GM18508 (cell line): ENCODE measurements at regions not wholly inside any gene's neighbourhood (a gene's known extent, or its start where the extent isn't known, plus 50 kb on each side); places are given as distances from the start of the nearest gene placed in this dataset.
"Not testable (repeated sequence)": the region's sequence is repeated elsewhere in the genome, so short reads cannot be mapped to it uniquely, and the experiment has no call there.

Experiments
- ATAC-seq: cut with Tn5 transposase; IDR thresholded peaks from one replicate; pipeline ENCODE4 v1.9.1; 2021; ENCODE audit warnings: moderate number of reproducible peaks; ENCODE audit not compliant: insufficient read depth, unreplicated experiment

DNA sequence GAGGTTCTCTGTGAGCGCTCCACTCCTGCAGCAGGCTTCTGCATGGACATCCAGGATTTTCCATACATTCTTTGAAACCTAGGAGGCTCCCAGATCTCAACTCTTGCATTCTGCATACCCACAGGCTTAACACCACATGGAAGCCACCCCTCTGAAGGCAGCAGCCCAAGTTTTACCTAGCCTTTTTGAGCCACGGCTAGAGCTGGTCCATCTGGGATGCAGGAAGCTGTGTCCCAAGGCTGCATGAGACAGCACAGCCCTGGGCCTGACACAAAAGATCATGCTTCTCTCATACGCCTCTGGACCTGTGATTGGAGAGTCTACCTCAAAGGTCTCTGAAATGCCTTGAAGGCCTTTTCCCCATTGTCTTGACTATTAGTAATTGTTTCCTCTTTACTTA lies 53.6 kb upstream of the RPRM start:
- ATAC-seq: no peak

DNA sequence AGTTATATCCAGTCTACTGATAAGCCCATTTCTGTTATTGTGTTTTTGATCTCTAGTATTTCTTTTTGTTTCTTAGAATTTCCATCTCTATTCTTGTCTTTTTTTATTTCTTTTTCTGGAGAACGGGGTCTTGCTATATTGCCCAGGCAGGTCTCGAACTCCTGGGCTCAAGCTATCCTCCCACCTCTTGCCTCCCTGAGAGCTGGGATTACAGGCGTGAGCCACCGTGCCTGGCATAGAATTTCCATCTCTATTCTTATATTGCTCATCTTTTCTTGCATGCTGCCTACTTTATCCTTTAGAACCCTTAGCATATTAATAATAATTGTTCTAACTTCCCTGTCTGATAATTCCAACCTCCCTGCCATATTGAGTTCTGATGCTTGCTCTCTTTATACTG lies 55.2 kb upstream of the RPRM start:
- ATAC-seq: not testable (repeated sequence)

GRCh38 chr2:153534590-153534989 lies 56.0 kb upstream of the RPRM start:
- not testable (repeated sequence) for ATAC-seq

- ATAC-seq: no peak
Measured at GRCh38 chr2:153536115-153536514, 57.6 kb upstream of the RPRM start.

DNA sequence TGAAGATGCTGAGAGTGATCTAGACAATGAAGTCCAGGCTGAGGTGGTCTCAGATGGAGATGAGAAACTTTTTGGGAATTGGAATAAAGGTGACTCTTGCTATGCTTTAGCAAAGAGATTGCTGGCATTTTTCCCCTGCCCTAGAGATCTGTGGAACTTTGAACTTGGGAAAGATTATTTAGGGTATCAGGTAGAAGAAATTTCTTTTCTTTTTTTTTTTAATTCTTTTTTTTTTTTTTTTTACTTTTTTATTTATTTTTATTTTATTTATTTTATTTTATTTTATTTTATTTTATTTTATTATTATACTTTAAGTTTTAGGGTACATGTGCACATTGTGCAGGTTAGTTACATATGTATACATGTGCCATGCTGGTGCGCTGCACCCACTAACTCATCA lies 59.5 kb upstream of the RPRM start:
- ATAC-seq: not testable (repeated sequence)

DNA sequence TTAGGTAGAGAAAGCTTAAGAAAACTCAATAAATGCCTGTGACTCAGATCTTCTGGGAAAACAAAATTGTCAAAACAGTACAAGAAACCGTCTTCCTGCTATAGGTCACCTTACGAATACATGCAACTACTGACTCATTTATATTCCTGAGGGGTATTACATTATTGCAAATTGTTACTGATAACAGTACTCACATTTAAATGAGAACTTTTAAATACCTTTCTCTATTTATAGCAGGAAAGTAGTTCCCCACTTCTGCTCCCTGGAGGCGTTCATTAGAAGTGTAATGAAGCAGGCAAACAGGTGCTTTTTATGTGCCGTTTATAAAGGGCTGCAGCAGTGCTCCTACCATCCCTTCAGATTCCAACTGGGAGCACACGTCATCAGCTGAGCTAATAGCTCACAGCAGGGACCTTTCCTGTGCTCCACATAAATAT lies 65.1 kb upstream of the RPRM start:
- peak; percentile 91 for ATAC-seq

DNA sequence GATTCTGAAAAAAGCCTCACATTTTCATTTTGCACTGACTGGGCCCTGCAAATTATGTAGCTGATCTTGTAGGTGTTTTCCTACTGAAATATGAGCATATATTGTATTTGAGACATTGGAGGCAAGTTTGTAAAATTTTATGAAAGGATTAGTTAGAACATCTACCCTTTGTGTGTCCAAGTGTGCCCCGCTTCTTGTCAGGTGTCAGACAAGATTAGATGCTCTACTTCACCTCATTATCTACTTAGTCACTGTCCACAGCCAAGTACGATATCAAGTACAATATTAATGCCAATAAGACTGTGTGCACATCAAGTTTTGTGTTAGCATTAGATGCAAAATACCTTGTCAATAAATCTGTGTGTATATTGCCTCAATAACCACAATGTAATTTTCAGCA lies 67.8 kb upstream of the RPRM start:
- ATAC-seq: no peak

DNA sequence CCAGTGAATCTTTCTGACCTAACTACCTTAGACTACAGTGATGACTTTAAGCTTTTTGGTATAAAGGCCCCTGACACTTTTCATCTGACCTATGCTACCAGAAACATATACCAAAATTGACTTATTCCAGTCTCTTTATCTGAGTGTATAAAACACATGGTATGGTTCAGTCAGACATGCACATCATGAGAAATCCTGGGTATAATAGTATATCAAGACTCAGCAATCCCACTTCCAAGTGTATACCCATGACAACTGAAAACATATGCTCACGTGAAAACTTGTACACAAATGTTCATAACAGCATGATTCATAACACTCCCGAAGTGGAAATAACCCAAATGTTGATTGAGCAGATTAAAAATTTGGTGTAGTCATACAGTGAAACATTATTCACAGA lies 70.0 kb upstream of the RPRM start:
- ATAC-seq: no peak

DNA sequence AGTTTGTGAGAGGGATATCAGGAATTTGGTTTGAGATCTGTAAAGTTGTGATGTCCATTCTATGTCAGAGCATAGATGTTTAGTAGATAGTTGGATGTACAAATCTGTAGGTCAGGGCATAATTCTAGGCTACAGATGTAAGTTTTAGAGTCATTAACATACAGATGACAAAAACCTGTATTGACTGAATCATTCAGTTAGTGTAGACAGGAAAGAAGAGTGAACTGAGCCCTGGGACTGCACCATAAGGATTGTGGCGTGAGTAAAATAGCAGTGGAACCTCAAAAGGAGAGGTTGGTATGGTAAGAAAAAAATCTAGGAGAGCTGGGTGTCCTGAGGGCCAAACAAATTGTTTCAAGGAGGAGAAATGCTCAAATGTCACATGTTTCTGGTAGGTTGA lies 73.1 kb upstream of the RPRM start:
- no peak for ATAC-seq

DNA sequence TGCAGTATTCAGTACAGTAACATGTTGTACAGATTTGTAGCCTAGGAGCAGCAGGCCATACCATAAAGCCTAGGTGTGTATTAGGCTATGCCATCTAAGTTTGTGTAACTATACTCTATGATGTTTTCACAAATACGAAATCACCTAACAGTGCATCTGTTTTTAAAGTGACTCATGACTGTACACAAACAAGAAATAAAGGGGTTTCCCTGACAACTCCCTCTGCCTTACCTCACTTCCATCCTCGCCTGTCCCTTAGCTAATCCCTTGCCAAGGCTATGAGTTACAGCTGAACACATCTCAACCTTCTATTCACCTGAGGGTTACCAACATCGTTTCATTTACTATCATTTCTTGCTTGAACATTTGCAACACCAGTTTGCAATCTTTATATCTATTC lies 78.6 kb upstream of the RPRM start:
- no peak for ATAC-seq

- no peak for ATAC-seq
Measured at GRCh38 chr2:153557714-153558113, 79.2 kb upstream of the RPRM start.

DNA sequence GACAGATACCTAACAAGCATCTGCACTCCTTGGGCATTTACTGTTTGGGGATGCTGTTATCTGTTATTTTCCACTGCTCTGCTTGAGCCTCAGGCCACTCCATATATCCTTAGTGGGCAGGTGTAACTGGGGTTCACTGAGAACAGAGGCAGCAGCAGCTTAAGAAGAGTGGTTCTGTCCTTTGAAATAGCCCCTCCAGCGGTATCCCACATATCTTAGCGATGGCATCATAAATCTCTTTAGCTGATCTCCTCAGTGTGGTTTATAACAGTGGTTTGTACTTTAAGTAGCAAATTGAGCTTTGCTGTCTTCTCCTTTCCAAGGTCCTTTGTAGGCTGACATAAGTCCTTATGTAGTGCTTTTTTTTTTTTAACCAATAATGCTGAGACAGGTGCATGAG lies 79.7 kb upstream of the RPRM start:
- no peak for ATAC-seq

DNA sequence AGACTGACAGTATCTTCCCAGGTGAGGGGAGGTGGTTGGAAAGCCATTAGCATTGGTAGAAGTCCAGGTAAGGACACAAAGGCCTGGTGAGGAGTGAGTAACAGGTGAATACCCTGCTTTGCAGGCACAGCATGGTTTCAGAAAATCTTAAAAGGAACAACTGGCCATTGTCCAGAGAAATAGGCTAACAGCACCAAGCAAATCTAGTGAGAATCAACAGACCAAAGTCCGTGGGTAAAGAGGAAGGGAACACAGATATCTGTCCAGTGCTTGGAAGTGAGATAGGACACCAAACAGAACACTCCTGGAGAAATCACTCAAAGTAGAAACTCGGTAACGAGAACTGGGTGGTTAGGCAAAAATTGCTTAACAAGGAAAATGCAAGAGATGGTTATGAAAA lies 88.8 kb upstream of the RPRM start:
- ATAC-seq: no peak

GRCh38 chr2:153568105-153568504 lies 89.5 kb upstream of the RPRM start:
- no peak for ATAC-seq

DNA sequence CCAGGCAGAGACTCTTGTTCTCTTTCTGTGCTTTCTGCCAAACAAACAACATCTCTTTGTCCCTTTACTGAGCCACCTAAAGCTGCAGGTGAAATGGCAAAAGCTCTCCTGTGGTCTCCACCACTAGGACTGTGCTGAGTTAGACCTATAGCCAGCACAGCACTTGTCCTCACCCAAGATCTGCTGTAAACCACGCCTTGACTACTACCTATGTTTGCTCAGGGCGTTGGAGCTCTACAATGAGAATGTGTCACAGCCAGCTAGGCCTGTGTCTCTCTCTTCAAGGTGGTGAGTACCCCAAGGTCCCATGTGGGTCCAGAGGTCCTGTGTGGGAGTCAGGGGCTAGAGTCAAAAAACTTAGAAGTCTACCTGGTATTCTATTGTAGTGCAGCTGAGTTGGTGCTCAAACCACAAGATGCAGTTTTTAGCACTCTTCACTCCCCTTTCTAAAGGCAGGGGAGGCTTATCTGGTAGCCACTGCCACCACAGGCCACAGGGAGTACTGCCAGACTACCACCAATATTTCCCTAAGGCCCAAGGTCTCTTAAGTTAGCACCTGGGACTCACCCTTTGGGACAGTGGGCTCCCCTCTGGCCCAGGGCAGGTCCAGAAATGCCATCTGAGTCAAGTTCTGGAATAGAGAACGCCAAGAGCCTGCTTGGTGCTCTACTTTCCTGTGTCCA lies 96.8 kb upstream of the RPRM start:
- no peak for ATAC-seq

- no peak for ATAC-seq
Measured at GRCh38 chr2:153584244-153584643, 105.7 kb upstream of the RPRM start.

- no peak for ATAC-seq
Measured at GRCh38 chr2:153588408-153588807, 109.8 kb upstream of the RPRM start.

GRCh38 chr2:153589586-153589985 lies 111.0 kb upstream of the RPRM start:
- no peak for ATAC-seq

DNA sequence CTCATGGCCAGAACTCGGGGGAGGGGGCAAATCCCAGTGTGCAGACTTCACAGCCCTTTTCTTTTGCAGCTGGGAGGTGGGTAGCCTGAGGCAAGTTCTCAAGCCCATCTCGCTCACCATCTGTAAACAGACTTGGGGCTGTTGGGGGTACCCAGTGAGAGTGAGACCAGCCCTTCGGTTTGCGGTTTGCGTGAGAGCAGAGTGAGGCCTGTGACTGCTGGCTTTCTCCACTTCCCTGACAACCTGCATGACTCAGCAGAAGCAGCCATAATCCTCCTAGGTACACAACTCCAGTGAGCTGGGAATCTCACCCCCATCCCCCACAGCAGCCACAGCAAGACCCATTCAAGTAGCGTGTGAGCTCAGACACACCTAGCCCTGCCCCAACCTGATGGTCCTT lies 114.5 kb upstream of the RPRM start:
- ATAC-seq: not testable (repeated sequence)

- ATAC-seq: no peak
Measured at GRCh38 chr2:153595939-153596338, 117.4 kb upstream of the RPRM start.

GRCh38 chr2:153601812-153602211 lies 123.2 kb upstream of the RPRM start:
- ATAC-seq: no peak

- ATAC-seq: no peak
Measured at GRCh38 chr2:153604133-153604532, 125.6 kb upstream of the RPRM start.

DNA sequence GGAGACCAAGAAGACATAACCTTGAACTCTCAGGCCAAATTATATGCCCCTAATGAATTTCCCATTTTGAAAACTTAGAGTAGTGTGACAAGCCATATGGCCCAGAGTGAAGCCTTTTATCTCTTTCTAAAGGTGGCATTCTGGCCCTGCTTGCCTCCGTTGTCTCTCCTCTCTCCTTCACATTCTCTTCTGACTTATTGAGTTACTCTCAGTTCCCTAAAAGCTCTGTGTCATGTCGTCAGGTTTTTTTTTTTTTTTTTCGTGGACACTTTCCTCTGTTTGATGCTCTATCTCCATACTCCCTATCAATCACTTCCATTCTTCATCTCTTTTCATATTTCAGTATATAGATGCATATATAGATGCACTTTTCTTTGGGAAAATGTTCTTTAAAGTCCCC lies 128.1 kb upstream of the RPRM start:
- ATAC-seq: no peak
